ENCODE measurements at regions not wholly inside any gene's neighbourhood (a gene's known extent, or its start where the extent isn't known, plus 50 kb on each side); places are given as distances from the start of the nearest gene placed in this dataset.

DNA sequence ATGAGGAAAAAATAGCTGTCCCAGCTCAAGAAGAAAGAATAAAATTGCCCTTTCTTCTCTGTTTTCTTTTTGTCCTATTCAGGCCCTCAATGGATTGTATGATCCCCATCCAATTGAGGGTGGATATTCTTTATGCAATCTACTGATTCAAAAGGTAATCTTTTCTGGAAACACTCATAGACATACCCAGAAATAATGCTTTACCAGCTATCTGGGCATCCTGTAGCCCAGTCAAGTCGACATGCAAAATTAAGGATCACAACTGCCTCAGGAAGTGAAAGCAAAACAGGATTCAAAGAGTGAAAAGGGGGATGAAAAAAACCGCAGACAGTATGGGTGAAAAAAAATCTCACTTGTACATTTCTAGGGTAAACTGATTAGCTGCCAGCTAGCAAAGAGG lies 410.1 kb downstream of the TBC1D32 start:
- no peaks in the 10 kb centered on the region for H3F3A ChIP-seq (replicated peaks; ENCODE audit: insufficient read depth)
- CTCF ChIA-PET = no interaction called here
- no peak for DNase-seq
- 0% methylated on average over 2 of the region's 2 CpGs for WGBS (ENCODE audit: low lambda C conversion rate)
- no peaks in the 10 kb centered on the region for H3K4me1 ChIP-seq (ENCODE audit: control insufficient read depth in 1 of 2, insufficient read depth in 2 of 2, low read depth in 1 of 2, low read length in 1 of 2)
- no peak overlapping the region for H3K4me3 ChIP-seq (ENCODE audit: low read depth in 2 of 2, low read length in 1 of 2)
- no peaks in the 10 kb centered on the region for H3K27me3 ChIP-seq (ENCODE audit: insufficient read depth)
- no peak for TF ChIP-seq FOSL2 (IDR thresholded peaks at IDR 0.05; ENCODE audit: borderline replicate concordance, low read depth)
- TF ChIP-seq NFIC (IDR thresholded peaks at IDR 0.05; ENCODE audit: borderline replicate concordance) = no peak
- no peak for TF ChIP-seq RCOR1 (IDR thresholded peaks at IDR 0.05; ENCODE audit: low read length)
- TF ChIP-seq RXRA (IDR thresholded peaks at IDR 0.05; ENCODE audit: borderline replicate concordance, low read depth) = no peak
- no peak for TF ChIP-seq CTCF (IDR thresholded peaks at IDR 0.05)
- TF ChIP-seq YY1 (IDR thresholded peaks at IDR 0.05; ENCODE audit: low read depth) = no peak
- TF ChIP-seq NRF1 (IDR thresholded peaks at IDR 0.05; ENCODE audit: low read depth, low read length) = no peak
- TF ChIP-seq, protein P1, sequence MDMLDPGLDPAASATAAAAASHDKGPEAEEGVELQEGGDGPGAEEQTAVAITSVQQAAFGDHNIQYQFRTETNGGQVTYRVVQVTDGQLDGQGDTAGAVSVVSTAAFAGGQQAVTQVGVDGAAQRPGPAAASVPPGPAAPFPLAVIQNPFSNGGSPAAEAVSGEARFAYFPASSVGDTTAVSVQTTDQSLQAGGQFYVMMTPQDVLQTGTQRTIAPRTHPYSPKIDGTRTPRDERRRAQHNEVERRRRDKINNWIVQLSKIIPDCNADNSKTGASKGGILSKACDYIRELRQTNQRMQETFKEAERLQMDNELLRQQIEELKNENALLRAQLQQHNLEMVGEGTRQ (IDR thresholded peaks at IDR 0.05; ENCODE audit: borderline replicate concordance, low read depth, low read length) = no peak
- TF ChIP-seq TEAD4 (IDR thresholded peaks at IDR 0.05; ENCODE audit: borderline replicate concordance, insufficient read depth) = no peak
- no peak for TF ChIP-seq GABPA (IDR thresholded peaks at IDR 0.05; ENCODE audit: low read depth)
- no peak for TF ChIP-seq RAD21 (IDR thresholded peaks at IDR 0.05; ENCODE audit: low read length)
- no peak for TF ChIP-seq ZBTB33 (IDR thresholded peaks at IDR 0.05; ENCODE audit: borderline replicate concordance, low read depth)
- no peak for TF ChIP-seq MAX (IDR thresholded peaks at IDR 0.05; ENCODE audit: low read depth)
- no peak for TF ChIP-seq TCF12 (IDR thresholded peaks at IDR 0.05)
- TF ChIP-seq MEF2A (IDR thresholded peaks at IDR 0.05; ENCODE audit: borderline replicate concordance, low read depth) = no peak
- no peak for TF ChIP-seq REST (IDR thresholded peaks at IDR 0.05; ENCODE audit: low read depth, low read length)
- TF ChIP-seq, protein P2, sequence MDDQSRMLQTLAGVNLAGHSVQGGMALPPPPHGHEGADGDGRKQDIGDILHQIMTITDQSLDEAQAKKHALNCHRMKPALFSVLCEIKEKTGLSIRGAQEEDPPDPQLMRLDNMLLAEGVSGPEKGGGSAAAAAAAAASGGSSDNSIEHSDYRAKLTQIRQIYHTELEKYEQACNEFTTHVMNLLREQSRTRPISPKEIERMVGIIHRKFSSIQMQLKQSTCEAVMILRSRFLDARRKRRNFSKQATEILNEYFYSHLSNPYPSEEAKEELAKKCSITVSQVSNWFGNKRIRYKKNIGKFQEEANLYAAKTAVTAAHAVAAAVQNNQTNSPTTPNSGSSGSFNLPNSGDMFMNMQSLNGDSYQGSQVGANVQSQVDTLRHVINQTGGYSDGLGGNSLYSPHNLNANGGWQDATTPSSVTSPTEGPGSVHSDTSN (IDR thresholded peaks at IDR 0.05) = no peak
- no peak for TF ChIP-seq EP300 (IDR thresholded peaks at IDR 0.05; ENCODE audit: borderline replicate concordance in 1 of 2, low read depth in 1 of 2, low read length in 1 of 2)
- no peak for TF ChIP-seq MXI1 (IDR thresholded peaks at IDR 0.05; ENCODE audit: low read depth, low read length)
- no peak for TF ChIP-seq POLR2AphosphoS5 (IDR thresholded peaks at IDR 0.05; ENCODE audit: low read depth, low read length)
- no peaks in the 10 kb centered on the region for H3K9me2 ChIP-seq
- no peaks in the 10 kb centered on the region for H3K9me3 ChIP-seq
- H3K36me3 ChIP-seq (replicated peaks in 1 of 2; ENCODE audit: control insufficient read depth in 1 of 2, insufficient read depth in 2 of 2, low read length in 1 of 2) = no peaks in the 10 kb centered on the region
- H2AFZ ChIP-seq (ENCODE audit: low read depth) = no peak overlapping the region
- H4K20me1 ChIP-seq (ENCODE audit: insufficient read depth) = no peaks in the 10 kb centered on the region
- POLR2A ChIA-PET = no interaction called here
- no peak overlapping the region for H3K4me2 ChIP-seq
- no peak overlapping the region for H3K9ac ChIP-seq
- H3K79me2 ChIP-seq (ENCODE audit: insufficient read depth) = no peaks in the 10 kb centered on the region
- H3K27ac ChIP-seq (ENCODE audit: low read depth in 2 of 2, low read length in 1 of 2) = no peak overlapping the region
